HCT116 (cell line): ENCODE measurements at regions not wholly inside any gene's neighbourhood (a gene's known extent, or its start where the extent isn't known, plus 50 kb on each side); places are given as distances from the start of the nearest gene placed in this dataset.

ENCODE experiments used
- CTCF ChIP-seq, 3 experiments: fragments of 200-600 bp in 1 of 3; sonication (generic) in 1 of 3; IDR thresholded peaks in 2 of 3; conservative IDR thresholded peaks in 1 of 3; 2 replicates each; pipeline ENCODE4 v1.5.1; 2012 to 2017; ENCODE audit warnings: low read depth in 2 of 3, low read length in 2 of 3, antibody characterized with exemption in 1 of 3, borderline replicate concordance in 1 of 3, control low read depth in 1 of 3, mild to moderate bottlenecking in 1 of 3, mixed read lengths in 1 of 3, mixed run types in 1 of 3, moderate library complexity in 1 of 3; ENCODE audit not compliant: insufficient read depth in 1 of 3
- EZH2phosphoT487 ChIP-seq: fragments of 200-600 bp; IDR thresholded peaks from 2 replicates; pipeline ENCODE4 v1.6.1; 2018; ENCODE audit warnings: antibody characterized with exemption, borderline replicate concordance

GRCh38 chr5:10896016-10896415 lies 135.0 kb upstream of the DAP start:
- no peak for TF ChIP-seq CTCF (IDR thresholded peaks at IDR 0.05 in 2 of 3, conservative IDR thresholded peaks at IDR 0.05 in 1 of 3; ENCODE audit: borderline replicate concordance in 1 of 3, insufficient read depth in 1 of 3, low read depth in 2 of 3, low read length in 2 of 3)
- no peak for TF ChIP-seq EZH2phosphoT487
